Astrocyte (in vitro differentiated cells and primary cell): ENCODE measurements at regions not wholly inside any gene's neighbourhood (a gene's known extent, or its start where the extent isn't known, plus 50 kb on each side); places are given as distances from the start of the nearest gene placed in this dataset.

Source experiments
- DNase-seq: peaks from one replicate; pipeline ENCODE4 v3.0.0-alpha.2; 2010; ENCODE audit warnings: low read depth
- FAIRE-seq: peaks from 2 replicates; lab custom pipeline; 2011; peaks lifted over from hg19 to GRCh38; lab: Jason Lieb, UNC
- H2AFZ ChIP-seq: 2 replicates; pipeline ENCODE4 v1.6.0; 2012; ENCODE audit warnings: low read depth, low read length, inconsistent platforms
- H3K27ac ChIP-seq: 2 replicates; pipeline ENCODE4 v1.5.1; 2011; ENCODE audit warnings: low read depth, low read length, inconsistent platforms
- H3K27me3 ChIP-seq: 2 replicates; pipeline ENCODE4 v1.6.0; 2011; ENCODE audit warnings: low read length, inconsistent platforms; ENCODE audit not compliant: insufficient read depth
- H3K36me3 ChIP-seq: 2 replicates; pipeline ENCODE4 v1.5.1; 2011; ENCODE audit warnings: low read length, inconsistent platforms; ENCODE audit not compliant: insufficient read depth
- H3K4me1 ChIP-seq: 2 replicates; pipeline ENCODE4 v1.5.1; 2011; ENCODE audit warnings: low read length, inconsistent platforms; ENCODE audit not compliant: insufficient read depth
- H3K4me2 ChIP-seq: 2 replicates; pipeline ENCODE4 v1.6.0; 2012; ENCODE audit warnings: low read length, inconsistent platforms
- H3K4me3 ChIP-seq: 2 replicates; pipeline ENCODE4 v1.5.1; 2011; ENCODE audit warnings: low read depth, mild to moderate bottlenecking, low read length, inconsistent platforms; ENCODE audit not compliant: insufficient read depth
- H3K79me2 ChIP-seq: 2 replicates; pipeline ENCODE4 v1.6.0; 2012; ENCODE audit warnings: mild to moderate bottlenecking, low read length, inconsistent platforms; ENCODE audit not compliant: insufficient read depth
- H3K9ac ChIP-seq: 2 replicates; pipeline ENCODE4 v1.6.0; 2012; ENCODE audit warnings: mild to moderate bottlenecking, low read length, inconsistent platforms
- H3K9me3 ChIP-seq: 2 replicates; pipeline ENCODE4 v1.5.1; 2012; ENCODE audit warnings: low read depth, mild to moderate bottlenecking, low read length, inconsistent platforms; ENCODE audit not compliant: insufficient read depth
- H4K20me1 ChIP-seq: 2 replicates; pipeline ENCODE4 v1.6.0; 2012; ENCODE audit warnings: low read length, inconsistent platforms; ENCODE audit not compliant: insufficient read depth
- H3K27ac Mint-ChIP-seq: one replicate; pipeline ENCODE4 v1.8.0; 2021; ENCODE audit warnings: mild to moderate bottlenecking, mixed read lengths; ENCODE audit not compliant: unreplicated experiment
- H3K27me3 Mint-ChIP-seq: one replicate; pipeline ENCODE4 v1.8.0; 2021; ENCODE audit warnings: low read depth, mixed read lengths; ENCODE audit not compliant: unreplicated experiment
- H3K36me3 Mint-ChIP-seq: one replicate; pipeline ENCODE4 v1.8.0; 2021; ENCODE audit warnings: low read depth, mixed read lengths; ENCODE audit not compliant: unreplicated experiment
- H3K4me1 Mint-ChIP-seq: one replicate; pipeline ENCODE4 v1.8.0; 2021; ENCODE audit warnings: low read depth, mixed read lengths; ENCODE audit not compliant: unreplicated experiment
- H3K4me3 Mint-ChIP-seq: one replicate; pipeline ENCODE4 v1.8.0; 2021; ENCODE audit warnings: mild to moderate bottlenecking, moderate library complexity, mixed read lengths; ENCODE audit not compliant: unreplicated experiment
- H3K9me3 Mint-ChIP-seq: one replicate; pipeline ENCODE4 v1.8.0; 2021; ENCODE audit warnings: mild to moderate bottlenecking, mixed read lengths; ENCODE audit not compliant: unreplicated experiment
- EZH2 ChIP-seq: IDR thresholded peaks from 2 replicates; pipeline ENCODE4 v1.6.1; 2012; ENCODE audit warnings: mild to moderate bottlenecking, low read length, inconsistent platforms; ENCODE audit not compliant: insufficient read depth
- TF ChIP-seq, protein P1 (sequence below): IDR thresholded peaks from 2 replicates; pipeline ENCODE4 v1.5.1; 2011; ENCODE audit warnings: low read depth, mild to moderate bottlenecking, inconsistent platforms, low read length, moderate library complexity; ENCODE audit not compliant: insufficient read depth

DNA sequence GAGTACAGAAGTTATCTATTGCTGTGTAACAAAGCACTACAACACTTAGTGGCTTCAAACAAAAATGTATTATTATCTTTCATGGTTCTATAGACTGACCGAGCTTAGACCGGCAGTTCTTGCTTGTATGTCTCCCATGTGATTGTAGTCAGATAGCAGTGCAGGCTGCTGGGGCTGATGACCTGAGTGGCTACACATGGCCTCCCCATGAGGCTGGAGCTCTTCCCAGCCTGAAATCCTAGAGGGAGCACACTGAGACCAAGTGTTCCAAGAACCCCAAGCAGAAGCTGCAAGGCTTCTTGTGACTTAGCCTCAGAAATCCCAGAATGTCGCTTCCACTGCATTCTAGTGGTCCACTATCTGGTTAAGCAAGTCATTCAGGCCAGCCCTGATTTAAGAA is 141.2 kb upstream of the TLE3 start:
- no peak overlapping the region for H3K4me2 ChIP-seq
- no peaks in the 10 kb centered on the region for H4K20me1 ChIP-seq
- Mint-ChIP-seq H3K9me3 (peaks cover 9% of the 10 kb centered on the region), H3K4me1 (peaks cover 29% of the 10 kb centered on the region), H3K4me3 (no peak overlapping the region), H3K27me3 (peaks cover 62% of the 10 kb centered on the region), H3K36me3 (no peaks in the 10 kb centered on the region), H3K27ac (no peak overlapping the region)
- H3K36me3 ChIP-seq = no peaks in the 10 kb centered on the region
- H3K9ac ChIP-seq = no peak overlapping the region
- no peak overlapping the region for H3K27ac ChIP-seq
- no peaks in the 10 kb centered on the region for H3K9me3 ChIP-seq
- H3K4me3 ChIP-seq = no peak overlapping the region
- no peaks in the 10 kb centered on the region for H3K79me2 ChIP-seq
- H3K27me3 ChIP-seq = no peaks in the 10 kb centered on the region
- TF ChIP-seq EZH2 = no peak
- TF ChIP-seq, protein P1, sequence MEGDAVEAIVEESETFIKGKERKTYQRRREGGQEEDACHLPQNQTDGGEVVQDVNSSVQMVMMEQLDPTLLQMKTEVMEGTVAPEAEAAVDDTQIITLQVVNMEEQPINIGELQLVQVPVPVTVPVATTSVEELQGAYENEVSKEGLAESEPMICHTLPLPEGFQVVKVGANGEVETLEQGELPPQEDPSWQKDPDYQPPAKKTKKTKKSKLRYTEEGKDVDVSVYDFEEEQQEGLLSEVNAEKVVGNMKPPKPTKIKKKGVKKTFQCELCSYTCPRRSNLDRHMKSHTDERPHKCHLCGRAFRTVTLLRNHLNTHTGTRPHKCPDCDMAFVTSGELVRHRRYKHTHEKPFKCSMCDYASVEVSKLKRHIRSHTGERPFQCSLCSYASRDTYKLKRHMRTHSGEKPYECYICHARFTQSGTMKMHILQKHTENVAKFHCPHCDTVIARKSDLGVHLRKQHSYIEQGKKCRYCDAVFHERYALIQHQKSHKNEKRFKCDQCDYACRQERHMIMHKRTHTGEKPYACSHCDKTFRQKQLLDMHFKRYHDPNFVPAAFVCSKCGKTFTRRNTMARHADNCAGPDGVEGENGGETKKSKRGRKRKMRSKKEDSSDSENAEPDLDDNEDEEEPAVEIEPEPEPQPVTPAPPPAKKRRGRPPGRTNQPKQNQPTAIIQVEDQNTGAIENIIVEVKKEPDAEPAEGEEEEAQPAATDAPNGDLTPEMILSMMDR = no peak
- no peak for DNase-seq
- no peak for FAIRE-seq
- H2AFZ ChIP-seq = no peak overlapping the region
- peaks cover 28% of the 10 kb centered on the region for H3K4me1 ChIP-seq

DNA sequence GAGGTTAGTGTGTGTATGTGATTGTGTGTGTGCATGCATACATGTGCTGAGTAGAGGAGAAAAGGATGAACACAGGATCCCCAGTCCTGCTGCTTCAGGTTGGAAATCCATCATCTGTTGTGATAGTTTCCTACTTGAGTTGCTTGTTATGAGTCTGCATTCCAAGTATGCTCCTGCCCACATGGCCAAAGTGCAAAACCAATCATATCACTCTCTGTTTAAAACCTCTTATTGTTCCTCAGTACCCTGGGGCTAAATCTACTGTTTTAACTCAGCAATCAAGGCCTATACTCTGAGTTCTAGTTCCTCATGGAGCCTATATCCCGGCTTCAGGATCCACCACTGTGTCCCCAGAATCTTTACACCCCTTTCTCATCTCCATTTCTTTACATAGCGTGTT is 139.9 kb upstream of the TLE3 start:
- Histone ChIP-seq H3K4me1 (peaks cover 28% of the 10 kb centered on the region), H4K20me1 (no peaks in the 10 kb centered on the region), H3K27ac (no peak overlapping the region), H3K9me3 (no peaks in the 10 kb centered on the region), H3K79me2 (no peaks in the 10 kb centered on the region), H3K4me3 (no peak overlapping the region), H2AFZ (no peak overlapping the region), H3K4me2 (no peak overlapping the region), H3K27me3 (no peaks in the 10 kb centered on the region), H3K36me3 (no peaks in the 10 kb centered on the region), H3K9ac (no peak overlapping the region)
- Mint-ChIP-seq H3K27ac (no peak overlapping the region), H3K9me3 (peaks cover 9% of the 10 kb centered on the region), H3K4me3 (no peak overlapping the region), H3K4me1 (peaks cover 26% of the 10 kb centered on the region), H3K36me3 (no peaks in the 10 kb centered on the region), H3K27me3 (peaks cover 49% of the 10 kb centered on the region)
- TF ChIP-seq, protein P1 = no peak
- TF ChIP-seq EZH2 = no peak
- no peak for DNase-seq
- FAIRE-seq = peak; percentile 43

DNA sequence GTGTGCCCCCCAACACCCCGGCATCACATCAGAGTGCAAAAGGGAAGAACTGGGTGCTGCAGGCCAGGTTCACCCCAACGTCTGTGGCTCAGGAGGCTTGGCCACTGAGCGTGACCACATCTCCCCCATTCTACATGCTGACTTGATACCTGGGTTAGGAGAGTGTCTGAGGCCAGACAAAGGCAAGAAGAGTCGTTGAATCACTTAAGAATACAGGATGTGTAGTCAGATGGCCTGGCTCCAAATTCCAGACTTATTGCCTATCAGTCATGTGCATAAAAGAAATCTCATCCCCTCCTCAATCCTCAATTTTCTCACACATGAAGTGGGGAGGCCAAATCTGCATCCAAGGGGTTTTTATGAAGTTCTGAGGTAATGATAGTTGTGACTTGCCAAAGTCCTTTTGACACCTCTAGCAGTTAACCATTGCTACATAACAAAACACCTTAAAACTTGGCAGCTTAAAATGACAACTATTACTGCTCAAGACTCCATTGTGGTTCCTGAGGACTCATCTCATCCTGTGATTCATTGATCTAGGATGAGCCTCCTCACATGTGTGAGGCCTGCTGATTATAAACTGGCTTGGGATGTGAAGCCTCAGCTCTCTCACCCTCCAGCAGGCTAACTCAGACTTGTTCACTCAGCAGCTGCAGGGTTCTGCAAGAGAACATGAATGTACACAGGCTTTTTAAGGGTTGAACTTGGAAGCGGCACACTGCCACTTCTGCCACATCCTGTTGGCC is 138.8 kb upstream of the TLE3 start:
- Histone ChIP-seq H4K20me1 (no peaks in the 10 kb centered on the region), H3K4me1 (peaks cover 28% of the 10 kb centered on the region), H3K4me3 (no peak overlapping the region), H3K27ac (peak overlapping the region; percentile 32), H3K36me3 (no peaks in the 10 kb centered on the region), H3K4me2 (peak overlapping the region; percentile 43), H3K9ac (no peak overlapping the region), H3K79me2 (no peaks in the 10 kb centered on the region), H3K9me3 (no peaks in the 10 kb centered on the region), H3K27me3 (no peaks in the 10 kb centered on the region), H2AFZ (no peak overlapping the region)
- peak; percentile 84 for DNase-seq
- Mint-ChIP-seq H3K4me3 (no peak overlapping the region), H3K36me3 (no peaks in the 10 kb centered on the region), H3K27me3 (peaks cover 38% of the 10 kb centered on the region), H3K4me1 (peaks cover 26% of the 10 kb centered on the region), H3K9me3 (peaks cover 13% of the 10 kb centered on the region), H3K27ac (no peak overlapping the region)
- no peak for TF ChIP-seq EZH2
- TF ChIP-seq, protein P1 = no peak
- FAIRE-seq = peak; percentile 96
